Mucosa of descending colon (tissue), 3 donors: ENCODE measurements at regions not wholly inside any gene's neighbourhood (a gene's known extent, or its start where the extent isn't known, plus 50 kb on each side); places are given as distances from the start of the nearest gene placed in this dataset.
A peak's percentile ranks its signal among the peaks of the same experiment; 100 is the strongest.

ENCODE experiments used
- ATAC-seq: fragments of 200-7000 bp; cut with Tn5 transposase; one replicate; pipeline ENCODE4 v1.9.1; 2020; ENCODE audit warnings: mild to moderate bottlenecking, moderate library complexity
- DNase-seq, 3 donors: peaks; one replicate each; pipeline ENCODE4 v3.0.0-alpha.2; 2020
- H3K36me3 ChIP-seq: fragments of 200-600 bp; one replicate; pipeline ENCODE4 v1.8.0; 2021; ENCODE audit warnings: low read depth, mild to moderate bottlenecking
- H3K4me1 ChIP-seq: fragments of 200-600 bp; one replicate; pipeline ENCODE4 v1.8.0; 2021; ENCODE audit warnings: low read depth, mild to moderate bottlenecking
- H3K4me3 ChIP-seq: fragments of 200-600 bp; one replicate; pipeline ENCODE4 v1.8.0; 2021; ENCODE audit warnings: mild to moderate bottlenecking
- H3K9me3 ChIP-seq: fragments of 200-600 bp; one replicate; pipeline ENCODE4 v1.8.0; 2021; ENCODE audit warnings: mild to moderate bottlenecking
- intact Hi-C, 2 donors: fragments of 100-400 bp; cut with DNase I in 1 of 2; cut with micrococcal nuclease in 1 of 2; formaldehyde crosslinking; loops; one replicate each; pipeline versions ENCODE4 v1.11.0 to v1.11.1; 2022; cut with DNase I, micrococcal nuclease
- TF ChIP-seq, protein P1 (sequence below): fragments of 200-600 bp; IDR thresholded peaks from one replicate; pipeline ENCODE4 v1.8.0; 2022; ENCODE audit warnings: antibody characterized with exemption, mild to moderate bottlenecking
- donor health status: DM: no; HTN: no; CAD: no; lungs with moderate emphysema.
- donor health status: DM: no; HTN: no; CAD: no.
- donor health status: DM: no; HTN: yes; CAD: no.

DNA sequence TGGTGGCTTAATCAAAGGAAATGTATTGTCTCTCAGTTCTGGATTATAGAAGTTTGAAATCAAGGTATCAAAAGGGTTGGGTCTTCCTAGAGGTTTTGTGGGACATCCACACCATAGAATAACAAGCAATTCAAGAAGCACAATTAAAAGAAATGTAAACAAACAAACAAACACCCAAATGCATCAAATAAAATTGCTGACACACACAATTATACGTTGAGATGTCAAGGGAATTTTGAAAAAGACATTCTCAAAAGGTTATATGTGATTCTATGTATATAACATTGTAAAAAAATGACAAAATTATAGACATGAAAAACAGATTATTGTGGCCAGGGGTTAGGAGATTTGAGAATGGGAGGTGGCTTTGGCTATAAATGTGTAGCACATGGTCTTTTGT, 250.7 kb upstream of the AGA start:
- TF ChIP-seq, protein P1, sequence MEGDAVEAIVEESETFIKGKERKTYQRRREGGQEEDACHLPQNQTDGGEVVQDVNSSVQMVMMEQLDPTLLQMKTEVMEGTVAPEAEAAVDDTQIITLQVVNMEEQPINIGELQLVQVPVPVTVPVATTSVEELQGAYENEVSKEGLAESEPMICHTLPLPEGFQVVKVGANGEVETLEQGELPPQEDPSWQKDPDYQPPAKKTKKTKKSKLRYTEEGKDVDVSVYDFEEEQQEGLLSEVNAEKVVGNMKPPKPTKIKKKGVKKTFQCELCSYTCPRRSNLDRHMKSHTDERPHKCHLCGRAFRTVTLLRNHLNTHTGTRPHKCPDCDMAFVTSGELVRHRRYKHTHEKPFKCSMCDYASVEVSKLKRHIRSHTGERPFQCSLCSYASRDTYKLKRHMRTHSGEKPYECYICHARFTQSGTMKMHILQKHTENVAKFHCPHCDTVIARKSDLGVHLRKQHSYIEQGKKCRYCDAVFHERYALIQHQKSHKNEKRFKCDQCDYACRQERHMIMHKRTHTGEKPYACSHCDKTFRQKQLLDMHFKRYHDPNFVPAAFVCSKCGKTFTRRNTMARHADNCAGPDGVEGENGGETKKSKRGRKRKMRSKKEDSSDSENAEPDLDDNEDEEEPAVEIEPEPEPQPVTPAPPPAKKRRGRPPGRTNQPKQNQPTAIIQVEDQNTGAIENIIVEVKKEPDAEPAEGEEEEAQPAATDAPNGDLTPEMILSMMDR = no peak
- Histone ChIP-seq H3K9me3 (no peaks in the 10 kb centered on the region), H3K4me3 (no peak overlapping the region), H3K36me3 (no peaks in the 10 kb centered on the region), H3K4me1 (no peaks in the 10 kb centered on the region)
- intact Hi-C loops = no loop called here
- ATAC-seq (no peak), DNase-seq (no peak)

DNA sequence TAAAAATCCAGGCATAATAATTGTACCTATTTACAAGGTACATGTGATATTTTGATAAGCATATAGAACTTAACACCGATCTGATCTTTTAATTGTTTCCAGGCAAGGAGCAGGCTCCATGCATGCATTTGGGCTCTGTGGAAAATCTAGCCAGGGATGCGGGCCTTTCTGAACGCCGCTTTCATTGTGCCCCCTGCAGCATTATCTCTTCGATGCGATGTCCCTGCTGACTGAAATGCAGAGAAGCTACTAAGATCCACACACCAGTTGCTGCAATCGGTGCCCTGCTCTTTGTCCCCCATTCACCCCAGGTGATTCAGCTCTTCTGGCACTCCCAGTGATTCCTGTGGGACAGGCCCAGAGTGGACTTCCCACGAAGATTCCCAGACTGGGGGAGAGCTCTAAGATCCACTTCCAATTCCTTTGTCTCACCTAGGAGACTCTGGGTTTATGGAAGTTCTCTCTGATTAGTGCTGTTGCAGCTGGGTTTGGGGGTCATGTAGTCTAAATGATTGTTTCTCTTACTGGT, 254.3 kb upstream of the AGA start:
- TF ChIP-seq, protein P1 = no peak
- no peak overlapping the region for H3K4me3 ChIP-seq
- intact Hi-C loops = no loop called here
- no peaks in the 10 kb centered on the region for H3K4me1 ChIP-seq
- H3K9me3 ChIP-seq = no peaks in the 10 kb centered on the region
- DNase-seq (no peak), ATAC-seq (peak; percentile 8)
- H3K36me3 ChIP-seq = no peaks in the 10 kb centered on the region

DNA sequence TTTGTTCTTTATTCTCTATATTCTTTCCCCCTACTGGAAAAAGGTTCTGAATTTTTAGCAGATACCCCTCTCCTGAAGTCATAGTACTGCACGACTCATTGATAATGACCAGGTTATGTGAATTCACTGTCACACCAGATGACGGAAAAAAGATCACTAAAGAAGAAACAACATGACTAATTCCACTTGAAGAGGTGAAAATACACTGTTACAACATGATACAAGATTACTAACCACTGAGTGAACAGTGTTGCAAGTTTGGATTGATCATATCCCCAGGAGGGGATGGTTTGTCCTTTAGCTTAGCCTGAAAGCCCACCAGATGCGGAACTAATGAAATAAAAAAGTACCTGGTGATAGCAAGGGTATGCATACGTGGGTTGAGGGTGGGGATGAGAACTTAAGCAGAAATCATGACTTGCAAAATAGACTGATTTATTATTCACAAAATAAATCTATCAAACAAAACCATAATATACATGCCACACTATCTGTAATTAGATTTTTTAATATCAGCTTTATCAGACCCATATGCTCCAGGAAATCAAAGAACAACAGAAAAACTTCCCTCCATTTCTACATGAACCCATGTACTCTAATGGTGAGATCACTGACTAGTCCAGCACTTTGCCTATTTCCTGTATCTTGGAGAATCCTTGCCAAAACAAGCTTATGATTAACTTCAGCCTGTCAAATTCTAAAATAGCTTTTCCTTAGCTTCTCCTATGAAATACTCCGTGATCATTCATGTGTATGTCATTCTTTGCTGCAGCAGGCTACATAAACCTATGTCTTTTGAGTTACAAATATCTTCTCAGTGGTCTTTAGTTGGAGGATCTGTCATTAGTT, 257.4 kb upstream of the AGA start:
- intact Hi-C loops = no loop called here
- Histone ChIP-seq H3K4me3 (no peak overlapping the region), H3K36me3 (no peaks in the 10 kb centered on the region), H3K4me1 (no peaks in the 10 kb centered on the region), H3K9me3 (no peaks in the 10 kb centered on the region)
- ATAC-seq = peak; percentile 50
- DNase-seq = no peak
- TF ChIP-seq, protein P1 = no peak

DNA sequence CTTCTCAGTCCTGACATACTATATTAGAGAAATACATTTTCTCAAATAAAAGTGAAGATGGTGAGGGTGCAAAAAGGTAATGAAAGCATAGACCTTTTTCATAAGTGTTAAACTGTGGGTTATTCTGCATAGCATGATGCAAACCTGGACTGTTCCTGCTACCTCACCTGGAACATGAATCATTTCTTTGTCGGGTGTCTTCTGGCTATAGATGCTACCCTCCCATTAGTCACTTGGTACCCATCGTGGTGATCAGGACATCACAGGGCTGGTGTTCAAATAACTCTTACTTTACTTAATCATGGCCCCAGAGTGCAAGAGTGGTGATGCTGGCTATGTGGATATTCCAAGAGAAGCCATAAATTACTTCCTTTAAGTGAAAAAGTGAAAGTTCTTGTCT, 264.7 kb upstream of the AGA start:
- TF ChIP-seq, protein P1 = no peak
- Histone ChIP-seq H3K9me3 (no peaks in the 10 kb centered on the region), H3K36me3 (no peaks in the 10 kb centered on the region), H3K4me1 (no peaks in the 10 kb centered on the region), H3K4me3 (no peak overlapping the region)
- ATAC-seq (no peak), DNase-seq (no peak)
- intact Hi-C loops = no loop called here

DNA sequence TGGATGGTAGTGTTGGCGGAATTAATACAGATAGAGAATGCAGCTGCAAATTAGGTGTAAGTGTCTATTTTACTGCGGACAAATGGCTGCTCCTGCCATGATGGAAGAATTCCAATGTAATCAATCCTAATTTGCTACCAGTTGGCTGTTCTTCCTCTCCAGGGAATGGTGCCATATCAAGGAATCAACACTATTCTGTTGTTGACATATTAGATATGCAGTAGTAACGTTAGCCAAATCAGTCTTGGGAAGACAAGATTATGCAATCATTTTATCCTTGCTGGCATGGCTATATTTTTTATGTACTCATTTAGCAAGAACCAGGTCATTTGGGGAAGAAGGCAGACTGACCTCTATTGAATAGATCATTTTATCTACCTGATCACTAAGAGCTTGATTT, 271.2 kb upstream of the AGA start:
- Histone ChIP-seq H3K36me3 (no peaks in the 10 kb centered on the region), H3K4me1 (no peaks in the 10 kb centered on the region), H3K9me3 (no peaks in the 10 kb centered on the region), H3K4me3 (no peak overlapping the region)
- intact Hi-C loops = no loop called here
- ATAC-seq = no peak
- TF ChIP-seq, protein P1 = no peak
- DNase-seq = no peak
